GM12891 (cell line): ENCODE measurements at regions not wholly inside any gene's neighbourhood (a gene's known extent, or its start where the extent isn't known, plus 50 kb on each side); places are given as distances from the start of the nearest gene placed in this dataset.

ENCODE experiments used
- PAX5 ChIP-seq: IDR thresholded peaks from 2 replicates; pipeline ENCODE4 v1.6.1; 2011; ENCODE audit warnings: low read length, moderate library complexity, mild to moderate bottlenecking; ENCODE audit not compliant: insufficient read depth, severe bottlenecking
- POLR2A ChIP-seq: IDR thresholded peaks from 2 replicates; pipeline ENCODE4 v1.6.1; 2011; ENCODE audit warnings: low read depth, low read length, control low read depth
- POLR2AphosphoS5 ChIP-seq: IDR thresholded peaks from 2 replicates; pipeline ENCODE4 v1.6.1; 2011; ENCODE audit warnings: low read depth, low read length, control low read depth
- POU2F2 ChIP-seq: IDR thresholded peaks from 2 replicates; pipeline ENCODE4 v1.6.1; 2011; ENCODE audit warnings: low read depth, mild to moderate bottlenecking, control low read depth, low read length, moderate library complexity
- SPI1 ChIP-seq: IDR thresholded peaks from 2 replicates; pipeline ENCODE4 v1.6.1; 2011; ENCODE audit warnings: low read depth, low read length, control low read depth
- TAF1 ChIP-seq: IDR thresholded peaks from 2 replicates; pipeline ENCODE4 v1.6.1; 2011; ENCODE audit warnings: low read depth, low read length, control low read depth

GRCh38 chr5:138655530-138656190, 80.5 kb upstream of the HSPA9 start:
- no peak for TF ChIP-seq POLR2AphosphoS5
- TF ChIP-seq POLR2A: no peak
- no peak for TF ChIP-seq TAF1
- no peak for TF ChIP-seq SPI1
- TF ChIP-seq PAX5: no peak
- TF ChIP-seq POU2F2: no peak
